A549 (cell line): ENCODE measurements at regions not wholly inside any gene's neighbourhood (a gene's known extent, or its start where the extent isn't known, plus 50 kb on each side); places are given as distances from the start of the nearest gene placed in this dataset.

Experiments used
- ATAC-seq, 2 experiments: fragments of 200-7000 bp in 1 of 2; fragments of >200 bp in 1 of 2; cut with Nextera tagmentation in 1 of 2; cut with Tn5 transposase in 1 of 2; 3 replicates each; pipeline versions ENCODE4 v1.8.0 to v1.9.1; 2018 to 2020; ENCODE audit warnings: mild to moderate bottlenecking in 1 of 2, moderate library complexity in 1 of 2
- CTCF ChIA-PET: fragments of 300-600 bp; sonication (Branson Sonifier 250); formaldehyde crosslinking; extraction: SDS; loops from one replicate; lab custom pipeline; 2021; ENCODE audit warnings: antibody characterized with exemption, inconsistent platforms; lab: Yijun Ruan, JAX
- POLR2A ChIA-PET: fragments of 350-600 bp; formaldehyde crosslinking; extraction: SDS; loops from one replicate; lab custom pipeline; 2021; ENCODE audit warnings: antibody characterized with exemption, inconsistent platforms; lab: Yijun Ruan, JAX
- DNase-seq, 2 experiments: peaks; one replicate each; pipeline versions ENCODE4 v3.0.0 to v3.0.0-alpha.2; 2011 to 2016; ENCODE audit warnings: low read depth in 1 of 2, low spot score in 1 of 2
- FAIRE-seq: peaks from 2 replicates; lab custom pipeline; 2011; peaks lifted over from hg19 to GRCh38; lab: Jason Lieb, UNC
- H3K27ac ChIP-seq, 2 experiments: fragments of >200 bp; sonication (Bioruptor Twin); formaldehyde crosslinking; 3 replicates each; pipeline ENCODE4 v1.5.1; 2016 to 2017
- H3K4me1 ChIP-seq: fragments of >200 bp; sonication (Bioruptor Twin); formaldehyde crosslinking; 3 replicates; pipeline ENCODE4 v1.6.1; 2016
- H3K4me2 ChIP-seq: fragments of >200 bp; sonication (Bioruptor Twin); formaldehyde crosslinking; 3 replicates; pipeline ENCODE4 v1.6.1; 2016
- H3K4me3 ChIP-seq: fragments of >200 bp; sonication (Bioruptor Twin); formaldehyde crosslinking; 3 replicates; pipeline ENCODE4 v1.5.1; 2016
- H3K9me3 ChIP-seq: fragments of >200 bp; sonication (Bioruptor Twin); formaldehyde crosslinking; 3 replicates; pipeline ENCODE4 v1.6.1; 2016
- CHD2 ChIP-seq: fragments of 150-350 bp; IDR thresholded peaks from 2 replicates; pipeline ENCODE4 v1.6.1; 2014; ENCODE audit warnings: low read length; ENCODE audit not compliant: partially characterized antibody
- E2F6 ChIP-seq: IDR thresholded peaks from 2 replicates; pipeline ENCODE4 v1.6.1; 2012; ENCODE audit warnings: low read depth, borderline replicate concordance
- EHF ChIP-seq: fragments of 250-450 bp; sonication (Bioruptor Pico); IDR thresholded peaks from 2 replicates; pipeline ENCODE4 v1.5.0; 2020; ENCODE audit warnings: mild to moderate bottlenecking
- EHMT2 ChIP-seq: fragments of 200-600 bp; sonication (generic); IDR thresholded peaks from 2 replicates; pipeline ENCODE4 v1.6.1; 2016; ENCODE audit warnings: antibody characterized with exemption, low read depth, mild to moderate bottlenecking, moderate library complexity
- ELK1 ChIP-seq: fragments of 150-350 bp; IDR thresholded peaks from 2 replicates; pipeline ENCODE4 v1.6.1; 2014; ENCODE audit warnings: low read depth, mild to moderate bottlenecking, low read length
- EP300 ChIP-seq, 2 experiments: fragments of >200 bp; sonication (Bioruptor Twin); formaldehyde crosslinking; IDR thresholded peaks; 2 replicates in 1 of 2; 3 replicates in 1 of 2; pipeline ENCODE4 v1.6.1; 2016 to 2017
- ESRRA ChIP-seq: fragments of 150-350 bp; IDR thresholded peaks from 2 replicates; pipeline ENCODE4 v1.6.1; 2014; ENCODE audit warnings: mild to moderate bottlenecking, low read length, borderline replicate concordance
- FOSL2 ChIP-seq, 2 experiments: fragments of 450-650 bp in 1 of 2; fragments of >200 bp in 1 of 2; sonication (Bioruptor Twin) in 1 of 2; formaldehyde crosslinking; IDR thresholded peaks; 2 replicates each; pipeline versions ENCODE4 v1.5.0 to v1.6.1; 2016 to 2020; ENCODE audit warnings: mild to moderate bottlenecking in 1 of 2, moderate library complexity in 1 of 2
- HDAC2 ChIP-seq: fragments of 200-600 bp; sonication (generic); IDR thresholded peaks from 2 replicates; pipeline ENCODE4 v1.6.1; 2016
- HES2 ChIP-seq: fragments of >200 bp; sonication (Bioruptor Twin); formaldehyde crosslinking; IDR thresholded peaks from 2 replicates; pipeline ENCODE4 v1.6.1; 2016
- HEYL ChIP-seq: fragments of 250-450 bp; sonication (Bioruptor Pico); IDR thresholded peaks from 2 replicates; pipeline ENCODE4 v1.8.0; 2021; ENCODE audit warnings: mild to moderate bottlenecking, moderate library complexity
- HMGXB4 ChIP-seq: fragments of 250-450 bp; sonication (Bioruptor Pico); IDR thresholded peaks from 2 replicates; pipeline ENCODE4 v1.5.0; 2021; ENCODE audit warnings: mild to moderate bottlenecking, moderate library complexity, borderline replicate concordance
- HOXB5 ChIP-seq: fragments of 250-450 bp; sonication (Bioruptor Pico); IDR thresholded peaks from 2 replicates; pipeline ENCODE4 v1.5.0; 2020; ENCODE audit warnings: mild to moderate bottlenecking, moderate library complexity
- JUNB ChIP-seq: fragments of >200 bp; sonication (Bioruptor Twin); formaldehyde crosslinking; IDR thresholded peaks from 2 replicates; pipeline ENCODE4 v1.6.1; 2016
- KDM1A ChIP-seq: fragments of 200-600 bp; sonication (generic); IDR thresholded peaks from 2 replicates; pipeline ENCODE4 v1.6.1; 2016; ENCODE audit warnings: low read depth, mild to moderate bottlenecking
- MAFK ChIP-seq: fragments of 450-650 bp; IDR thresholded peaks from 2 replicates; pipeline ENCODE4 v1.6.1; 2014; ENCODE audit not compliant: partially characterized antibody
- MAZ ChIP-seq: fragments of 150-350 bp; IDR thresholded peaks from 2 replicates; pipeline ENCODE4 v1.6.1; 2014; ENCODE audit warnings: antibody characterized with exemption, low read depth, low read length, borderline replicate concordance
- MYC ChIP-seq: IDR thresholded peaks from 2 replicates; pipeline ENCODE4 v1.6.1; 2012; ENCODE audit warnings: mild to moderate bottlenecking, inconsistent platforms, low read length, improper control_type of control experiment, borderline replicate concordance
- NFE2L2 ChIP-seq: fragments of 150-350 bp; conservative IDR thresholded peaks from 2 replicates; pipeline ENCODE4 v1.6.1; 2014; ENCODE audit warnings: low read length
- NPAS2 ChIP-seq: fragments of 250-450 bp; sonication (Bioruptor Pico); IDR thresholded peaks from 2 replicates; pipeline ENCODE4 v1.8.0; 2022; ENCODE audit warnings: mild to moderate bottlenecking, moderate library complexity, borderline replicate concordance
- POLR2A ChIP-seq: IDR thresholded peaks from 2 replicates; pipeline ENCODE4 v1.6.1; 2012; ENCODE audit warnings: mild to moderate bottlenecking, low read length
- POLR2AphosphoS2 ChIP-seq: conservative IDR thresholded peaks from 2 replicates; pipeline ENCODE4 v1.6.1; 2012; ENCODE audit warnings: low read length, improper control_type of control experiment, inconsistent platforms
- RAD21 ChIP-seq, 2 experiments: fragments of >200 bp in 1 of 2; sonication (Bioruptor Twin) in 1 of 2; formaldehyde crosslinking in 1 of 2; IDR thresholded peaks in 1 of 2; conservative IDR thresholded peaks in 1 of 2; 2 replicates in 1 of 2; 3 replicates in 1 of 2; pipeline ENCODE4 v1.6.1; 2012 to 2018; ENCODE audit warnings: inconsistent platforms in 1 of 2
- RARB ChIP-seq: fragments of 250-450 bp; sonication (Bioruptor Pico); IDR thresholded peaks from 2 replicates; pipeline ENCODE4 v1.8.0; 2021; ENCODE audit warnings: mild to moderate bottlenecking, moderate library complexity
- RCOR1 ChIP-seq: fragments of 150-350 bp; IDR thresholded peaks from 2 replicates; pipeline ENCODE4 v1.6.1; 2014; ENCODE audit warnings: antibody characterized with exemption, low read length, low read depth
- RFX5 ChIP-seq: fragments of 450-650 bp; IDR thresholded peaks from 2 replicates; pipeline ENCODE4 v1.7.1; 2014; ENCODE audit warnings: antibody characterized with exemption, mild to moderate bottlenecking, moderate library complexity
- USF2 ChIP-seq: fragments of 450-650 bp; IDR thresholded peaks from 2 replicates; pipeline ENCODE4 v1.6.1; 2014; ENCODE audit warnings: antibody characterized with exemption
- ZC3H11A ChIP-seq: fragments of 450-650 bp; IDR thresholded peaks from 2 replicates; pipeline ENCODE4 v1.6.1; 2014; ENCODE audit warnings: antibody characterized with exemption, mild to moderate bottlenecking
- WGBS: methylation state at CpG from one replicate; pipeline ENCODE4 v1.1.6; 2017; ENCODE audit errors: missing lambda C conversion rate; 5-methylcytosine and 5-hydroxymethylcytosine counted together

GRCh38 chr5:174307031-174307408 is 261.5 kb downstream of the NSG2 start (continued):
- no peak for TF ChIP-seq MYC
- TF ChIP-seq USF2 = no peak
- no peak for TF ChIP-seq E2F6
- TF ChIP-seq NPAS2 (CRISPR knock-in tag) = no peak
- TF ChIP-seq EP300 (IDR thresholded peaks at IDR 0.05) = no peak
- no peak for TF ChIP-seq CHD2
- no peak for TF ChIP-seq RFX5

- ATAC-seq = no peak
Measured at GRCh38 chr5:174307656-174308271, 262.3 kb downstream of the NSG2 start.

GRCh38 chr5:174309131-174309795 is 263.8 kb downstream of the NSG2 start:
- no peak for FAIRE-seq
- no peak overlapping the region for H3K4me3 ChIP-seq
- no peaks in the 10 kb centered on the region for H3K4me1 ChIP-seq
- WGBS = 56% methylated on average over 13 of the region's 14 CpGs
- DNase-seq = no peak
- CTCF ChIA-PET = interaction anchor here (1.6 to 18.6 kb wide), 6 partner anchors 9 to 691 kb away, joined by 6 to 422 read pairs (median 35); partner anchors contain the start of genes BOD1 and NSG2
- H3K9me3 ChIP-seq = no peaks in the 10 kb centered on the region
- H3K27ac ChIP-seq = no peak overlapping the region
- no peak for ATAC-seq
- POLR2A ChIA-PET = no interaction called here
- no peak overlapping the region for H3K4me2 ChIP-seq
- TF ChIP-seq ELK1 (no peak), MAFK (no peak), HMGXB4 (CRISPR knock-in tag) (no peak), KDM1A (no peak), NFE2L2 (no peak), MYC (no peak), ESRRA (no peak), MAZ (no peak), RCOR1 (no peak), HDAC2 (no peak), EHMT2 (no peak)

More at GRCh38 chr5:174307656-174308271, 262.3 kb downstream of the NSG2 start:
- POLR2A ChIA-PET = no interaction called here
- FAIRE-seq (no peak), DNase-seq (no peak)
- no peak overlapping the region for H3K27ac ChIP-seq
- H3K4me3 ChIP-seq = no peak overlapping the region
- no peak overlapping the region for H3K4me2 ChIP-seq
- no peak for TF ChIP-seq USF2
- TF ChIP-seq ELK1 = no peak
- TF ChIP-seq RCOR1 = no peak
- no peak for TF ChIP-seq EHF (CRISPR knock-in tag)
- TF ChIP-seq RAD21 (conservative IDR thresholded peaks at IDR 0.05 in 1 of 2, IDR thresholded peaks at IDR 0.05 in 1 of 2) = no peak
- TF ChIP-seq RARB = no peak
- no peak for TF ChIP-seq JUNB
- no peak for TF ChIP-seq NFE2L2
- TF ChIP-seq HOXB5 (CRISPR knock-in tag) = no peak
- no peak for TF ChIP-seq FOSL2 (IDR thresholded peaks at IDR 0.05)
- no peak for TF ChIP-seq FOSL2 (CRISPR knock-in tag; IDR thresholded peaks at IDR 0.05)
- no peak for TF ChIP-seq RFX5
- no peak for TF ChIP-seq HES2
- TF ChIP-seq HEYL (CRISPR knock-in tag) = no peak
- no peak for TF ChIP-seq ZC3H11A
- no peak for TF ChIP-seq CHD2
- TF ChIP-seq POLR2A = no peak
- TF ChIP-seq POLR2AphosphoS2 = no peak
- CTCF ChIA-PET = interaction anchor here (0.8 to 18.6 kb wide), 3 partner anchors 9 to 261 kb away, joined by 3 to 422 read pairs (median 29); partner anchors contain the start of gene NSG2
- H3K4me1 ChIP-seq = no peaks in the 10 kb centered on the region
- no peaks in the 10 kb centered on the region for H3K9me3 ChIP-seq
- 53% methylated on average over 12 of the region's 12 CpGs for WGBS
